Activated T-cell treated with anti-CD3 and anti-CD28 coated beads, Interleukin-2, amount 50 U/mL, for 72 hours (primary cell): ENCODE measurements at regions not wholly inside any gene's neighbourhood (a gene's known extent, or its start where the extent isn't known, plus 50 kb on each side); places are given as distances from the start of the nearest gene placed in this dataset.

Source experiments
- ATAC-seq, 2 donors: fragments of 150-1000 bp; cut with Tn5 transposase; replicated peaks in 1 of 2; 2 replicates each; pipeline ENCODE4 v1.10.0; 2021; ENCODE audit warnings: moderate library complexity in 2 of 2, mild to moderate bottlenecking in 1 of 2
- DNase-seq, 2 donors: peaks; one replicate each; pipeline ENCODE4 v3.0.0; 2021 to 2022; ENCODE audit warnings: mixed read lengths in 1 of 2
- H3K27ac Mint-ChIP-seq: one replicate; pipeline ENCODE4 v1.8.0; 2022; ENCODE audit warnings: mild to moderate bottlenecking, moderate library complexity, mixed read lengths
- H3K27me3 Mint-ChIP-seq: one replicate; pipeline ENCODE4 v1.8.0; 2022; ENCODE audit warnings: low read depth, mixed read lengths
- H3K36me3 Mint-ChIP-seq, 2 donors: one replicate each; pipeline ENCODE4 v1.8.0; 2022; ENCODE audit warnings: mixed read lengths in 2 of 2, mild to moderate bottlenecking in 1 of 2; ENCODE audit not compliant: insufficient read depth in 2 of 2
- H3K4me1 Mint-ChIP-seq: one replicate; pipeline ENCODE4 v1.8.0; 2022; ENCODE audit warnings: low read depth, mixed read lengths
- H3K4me3 Mint-ChIP-seq, 2 donors: one replicate each; pipeline ENCODE4 v1.8.0; 2022; ENCODE audit warnings: mild to moderate bottlenecking in 2 of 2, mixed read lengths in 2 of 2, moderate library complexity in 2 of 2
- H3K9me3 Mint-ChIP-seq, 2 donors: one replicate each; pipeline ENCODE4 v1.8.0; 2022; ENCODE audit warnings: mixed read lengths in 2 of 2

GRCh38 chr11:13878077-13878476 is 84.4 kb upstream of the SPON1 start:
- Mint-ChIP-seq H3K4me1 (peaks cover 20% of the 10 kb centered on the region), H3K4me3 (no peak overlapping the region), H3K9me3 (no peaks in the 10 kb centered on the region), H3K27me3 (no peaks in the 10 kb centered on the region), H3K27ac (no peak overlapping the region), H3K36me3 (no peaks in the 10 kb centered on the region)
- DNase-seq: no peak
- ATAC-seq: peak; percentile 30 to 53

- ATAC-seq: no peak
- DNase-seq: no peak
- no peaks in the 10 kb centered on the region for H3K36me3 Mint-ChIP-seq
- no peak overlapping the region for H3K4me3 Mint-ChIP-seq
- no peaks in the 10 kb centered on the region for H3K27me3 Mint-ChIP-seq
- H3K27ac Mint-ChIP-seq: no peak overlapping the region
- H3K9me3 Mint-ChIP-seq: no peaks in the 10 kb centered on the region
- peaks cover 21% of the 10 kb centered on the region for H3K4me1 Mint-ChIP-seq
Observed at GRCh38 chr11:13880634-13881033, 81.9 kb upstream of the SPON1 start.

- no peak overlapping the region for H3K4me3 Mint-ChIP-seq
- peaks cover 21% of the 10 kb centered on the region for H3K4me1 Mint-ChIP-seq
- ATAC-seq (no peak), DNase-seq (no peak)
- H3K27ac Mint-ChIP-seq: no peak overlapping the region
- no peaks in the 10 kb centered on the region for H3K27me3 Mint-ChIP-seq
- H3K9me3 Mint-ChIP-seq: no peaks in the 10 kb centered on the region
- H3K36me3 Mint-ChIP-seq: no peaks in the 10 kb centered on the region
Observed at GRCh38 chr11:13881226-13881905, 81.2 kb upstream of the SPON1 start.

- no peak overlapping the region for H3K27ac Mint-ChIP-seq
- ATAC-seq (peak; percentile 92 to 93), DNase-seq (peak; percentile 37 to 38)
Observed at GRCh38 chr11:13883042-13883441, 79.5 kb upstream of the SPON1 start.

GRCh38 chr11:13883589-13883988 is 78.9 kb upstream of the SPON1 start:
- Mint-ChIP-seq H3K27me3 (no peaks in the 10 kb centered on the region), H3K36me3 (peaks cover 2 to 5% of the 10 kb centered on the region in 2 donors), H3K9me3 (peaks cover 3 to 4% of the 10 kb centered on the region in 2 donors), H3K4me3 (no peak overlapping the region), H3K27ac (no peak overlapping the region), H3K4me1 (peaks cover 13% of the 10 kb centered on the region)
- DNase-seq (no peak), ATAC-seq (no peak)

More at GRCh38 chr11:13883042-13883441, 79.5 kb upstream of the SPON1 start:
- peaks cover 2 to 5% of the 10 kb centered on the region in 2 donors for H3K36me3 Mint-ChIP-seq
- no peaks in the 10 kb centered on the region for H3K27me3 Mint-ChIP-seq
- peaks cover 18% of the 10 kb centered on the region for H3K4me1 Mint-ChIP-seq
- H3K9me3 Mint-ChIP-seq: peaks cover 3 to 4% of the 10 kb centered on the region in 2 donors
- no peak overlapping the region for H3K4me3 Mint-ChIP-seq

GRCh38 chr11:13884158-13884799 is 78.2 kb upstream of the SPON1 start:
- DNase-seq (no peak), ATAC-seq (no peak)
- Mint-ChIP-seq H3K9me3 (peaks cover 3 to 4% of the 10 kb centered on the region in 2 donors), H3K27me3 (no peaks in the 10 kb centered on the region), H3K4me1 (peaks cover 13% of the 10 kb centered on the region), H3K4me3 (no peak overlapping the region), H3K36me3 (peaks cover 2 to 5% of the 10 kb centered on the region in 2 donors), H3K27ac (no peak overlapping the region)

- Mint-ChIP-seq H3K4me1 (peaks cover 13% of the 10 kb centered on the region), H3K4me3 (no peak overlapping the region), H3K9me3 (peaks cover 3 to 4% of the 10 kb centered on the region in 2 donors), H3K36me3 (peaks cover 2 to 5% of the 10 kb centered on the region in 2 donors), H3K27ac (no peak overlapping the region), H3K27me3 (no peaks in the 10 kb centered on the region)
- ATAC-seq (no peak), DNase-seq (no peak)
Observed at GRCh38 chr11:13885083-13885482, 77.4 kb upstream of the SPON1 start.

- H3K4me1 Mint-ChIP-seq: peaks cover 5% of the 10 kb centered on the region
- H3K27me3 Mint-ChIP-seq: no peaks in the 10 kb centered on the region
- DNase-seq: no peak
- H3K36me3 Mint-ChIP-seq: peaks cover 2 to 5% of the 10 kb centered on the region in 2 donors
- no peak overlapping the region for H3K27ac Mint-ChIP-seq
- ATAC-seq: no peak
- no peak overlapping the region for H3K4me3 Mint-ChIP-seq
- peaks cover 3 to 4% of the 10 kb centered on the region in 2 donors for H3K9me3 Mint-ChIP-seq
Observed at GRCh38 chr11:13889552-13890249, 72.8 kb upstream of the SPON1 start.

GRCh38 chr11:13891911-13892310 is 70.6 kb upstream of the SPON1 start:
- no peak overlapping the region for H3K4me3 Mint-ChIP-seq
- ATAC-seq (no peak), DNase-seq (no peak)
- peaks cover 2% of the 10 kb centered on the region for H3K4me1 Mint-ChIP-seq
- H3K27me3 Mint-ChIP-seq: no peaks in the 10 kb centered on the region
- H3K9me3 Mint-ChIP-seq: peaks cover under 1 to 2% of the 10 kb centered on the region in 2 donors
- peaks cover under 1 to 4% of the 10 kb centered on the region in 2 donors for H3K36me3 Mint-ChIP-seq
- H3K27ac Mint-ChIP-seq: no peak overlapping the region

- Mint-ChIP-seq H3K4me3 (no peak overlapping the region), H3K27me3 (no peaks in the 10 kb centered on the region), H3K27ac (no peak overlapping the region), H3K36me3 (no peaks in the 10 kb centered on the region), H3K4me1 (no peaks in the 10 kb centered on the region), H3K9me3 (no peaks in the 10 kb centered on the region)
- ATAC-seq (no peak), DNase-seq (no peak)
Observed at GRCh38 chr11:13896175-13896980, 66.1 kb upstream of the SPON1 start.

GRCh38 chr11:13896981-13897353 is 65.6 kb upstream of the SPON1 start:
- DNase-seq (no peak), ATAC-seq (no peak)
- no peaks in the 10 kb centered on the region for H3K36me3 Mint-ChIP-seq
- H3K9me3 Mint-ChIP-seq: no peaks in the 10 kb centered on the region
- no peak overlapping the region for H3K27ac Mint-ChIP-seq
- no peaks in the 10 kb centered on the region for H3K4me1 Mint-ChIP-seq
- no peak overlapping the region for H3K4me3 Mint-ChIP-seq
- H3K27me3 Mint-ChIP-seq: no peaks in the 10 kb centered on the region

- Mint-ChIP-seq H3K4me3 (no peak overlapping the region), H3K27ac (no peak overlapping the region), H3K4me1 (no peaks in the 10 kb centered on the region), H3K36me3 (no peaks in the 10 kb centered on the region), H3K27me3 (no peaks in the 10 kb centered on the region), H3K9me3 (no peaks in the 10 kb centered on the region)
- no peak for ATAC-seq
- DNase-seq: no peak
Observed at GRCh38 chr11:13897646-13898276, 64.8 kb upstream of the SPON1 start.
